GM21717 (cell line): ENCODE measurements at regions not wholly inside any gene's neighbourhood (a gene's known extent, or its start where the extent isn't known, plus 50 kb on each side); places are given as distances from the start of the nearest gene placed in this dataset.

Experiments
- ATAC-seq: cut with Tn5 transposase; IDR thresholded peaks from one replicate; pipeline ENCODE4 v1.9.1; 2021; ENCODE audit warnings: mild to moderate bottlenecking, moderate library complexity; ENCODE audit not compliant: unreplicated experiment

DNA sequence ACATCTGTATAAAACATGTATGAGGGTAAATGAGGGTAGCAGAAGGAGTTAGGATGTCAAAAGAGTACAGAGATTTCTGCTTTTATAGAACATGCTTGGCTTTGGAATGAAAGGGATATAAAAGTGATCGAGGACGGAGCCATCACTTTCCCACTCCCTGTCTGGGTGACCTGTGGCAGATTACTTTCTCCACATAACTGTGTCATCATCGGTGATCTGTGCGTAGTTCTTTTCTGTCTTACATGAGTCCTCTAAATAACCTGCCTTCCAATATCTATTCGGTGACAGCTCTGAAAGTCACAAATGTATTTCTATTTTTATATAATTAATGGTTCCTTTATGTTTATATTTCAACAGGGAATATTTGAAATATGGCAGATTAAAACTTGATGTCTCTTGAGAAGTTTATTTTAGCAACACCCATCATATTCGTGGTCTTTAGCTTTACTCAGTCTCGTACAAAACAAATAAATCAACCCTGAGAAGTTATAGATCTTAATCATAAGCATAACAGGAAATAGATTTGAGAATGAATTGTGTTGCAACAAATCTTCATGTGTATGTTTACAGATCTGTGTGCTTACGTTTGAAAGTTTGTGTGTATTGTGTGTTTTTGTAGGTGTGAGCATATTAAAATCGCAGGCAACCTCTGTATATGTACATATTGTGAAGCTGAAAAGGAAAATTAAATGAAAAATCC, 1094.3 kb downstream of the EFNB2 start:
- no peak for ATAC-seq

DNA sequence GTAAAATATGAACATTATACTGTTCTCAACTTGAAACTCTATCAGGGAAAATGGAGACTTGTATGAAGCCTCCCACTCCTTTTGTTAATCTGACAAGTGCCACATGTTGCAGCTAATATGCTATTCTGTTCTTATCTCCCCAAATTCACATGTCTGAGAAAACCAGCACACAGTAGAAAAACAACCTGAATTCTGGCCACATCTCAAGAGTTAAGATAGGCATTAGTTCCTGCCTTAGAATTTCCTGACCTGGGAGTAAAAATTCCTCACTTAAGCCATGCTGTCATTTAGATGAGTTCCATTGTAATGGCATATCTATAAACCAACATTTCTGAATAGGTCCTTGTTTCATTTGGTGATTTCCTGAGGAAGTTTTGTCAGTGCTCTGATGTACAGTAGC, 1098.5 kb downstream of the EFNB2 start:
- no peak for ATAC-seq

DNA sequence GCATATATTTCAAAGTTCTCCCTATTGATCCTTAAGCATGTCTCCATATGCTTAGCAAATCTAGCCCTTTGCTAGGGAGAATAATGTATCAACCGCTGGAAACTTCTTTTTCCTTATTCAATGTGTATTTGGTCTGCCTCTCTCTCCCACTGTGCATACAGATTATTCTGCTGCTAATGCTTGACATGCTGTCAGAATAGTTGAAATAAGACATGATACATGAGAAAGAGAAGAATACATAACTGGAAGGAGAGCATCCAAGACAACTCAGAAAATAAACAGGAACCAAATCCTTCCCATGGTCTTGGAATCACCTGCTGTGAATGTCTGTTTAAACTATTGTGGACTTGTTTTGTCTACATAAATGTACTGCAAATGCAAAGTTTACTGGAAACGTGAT, 1103.0 kb downstream of the EFNB2 start:
- ATAC-seq: no peak

DNA sequence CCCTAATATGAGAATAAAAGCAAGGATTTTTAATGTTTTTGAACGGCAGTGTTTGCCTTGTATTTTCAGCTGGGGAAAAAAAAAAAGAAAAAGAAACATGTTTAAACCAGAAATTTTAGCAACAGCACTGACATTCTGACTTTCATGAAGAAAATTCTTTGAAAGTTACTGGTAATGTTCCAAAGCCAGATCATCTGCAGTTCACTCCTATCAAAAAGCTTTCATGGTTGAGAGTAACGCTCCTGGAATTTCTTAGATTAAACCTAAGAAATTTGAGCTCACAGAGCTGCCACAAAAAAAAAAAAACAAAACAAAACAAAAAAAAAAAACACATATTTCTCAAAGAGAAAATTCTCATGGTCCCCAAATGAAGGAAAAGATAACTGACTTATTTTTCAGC, 1106.7 kb downstream of the EFNB2 start:
- no peak for ATAC-seq

DNA sequence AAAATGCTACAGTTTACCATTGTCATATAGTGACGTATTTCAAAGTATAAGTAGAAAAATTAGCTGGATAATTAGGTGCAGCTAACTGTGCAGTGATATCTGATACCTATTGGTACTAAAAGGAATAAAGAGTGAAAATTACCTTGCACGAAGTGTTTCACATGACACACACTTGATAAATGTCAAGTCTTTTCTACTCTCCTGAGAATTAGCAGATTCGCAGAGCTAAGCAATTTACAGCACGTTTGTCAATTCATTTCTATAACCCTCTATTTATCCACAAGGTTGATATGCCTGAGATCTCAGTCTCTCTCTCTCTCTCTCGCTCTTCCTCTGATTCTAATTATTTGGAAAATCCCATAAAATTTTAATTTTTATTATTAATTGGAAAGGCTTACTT, 1109.0 kb downstream of the EFNB2 start:
- no peak for ATAC-seq

DNA sequence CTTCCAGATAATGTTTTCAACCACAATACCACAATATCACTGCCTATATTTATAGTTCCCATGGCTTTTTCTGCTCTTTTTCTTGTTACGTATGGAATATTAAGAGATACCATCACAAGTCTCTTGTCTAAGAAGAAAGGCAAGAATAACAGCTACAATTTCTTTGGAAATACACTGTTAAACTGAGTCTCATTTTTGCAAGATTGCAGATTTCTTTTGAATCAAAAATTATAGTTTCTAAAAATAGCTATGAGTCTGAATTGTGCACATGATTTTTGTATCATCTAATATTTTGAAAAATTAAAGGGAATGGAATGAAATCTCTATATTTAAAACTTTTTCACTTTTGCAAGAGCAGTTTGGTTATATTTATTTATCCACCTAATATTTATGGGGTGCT, 1120.8 kb downstream of the EFNB2 start:
- no peak for ATAC-seq

DNA sequence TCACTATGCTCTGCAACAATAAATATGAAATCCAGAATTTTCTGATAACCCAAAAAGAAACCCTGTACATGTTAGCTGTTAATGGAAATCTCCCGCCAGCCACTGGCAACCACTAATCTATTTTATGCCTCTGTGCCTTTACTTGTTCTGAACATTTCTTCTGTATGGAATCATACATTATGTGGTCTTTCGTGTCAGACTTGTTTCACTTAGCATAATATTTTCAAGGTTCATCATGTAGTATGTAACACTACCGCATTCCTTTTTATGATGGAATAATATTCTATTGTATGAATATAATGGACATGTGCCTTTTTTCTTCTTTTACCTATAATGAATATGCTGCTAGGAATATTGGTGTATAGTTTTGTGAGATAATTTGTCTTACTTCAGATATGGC, 1123.3 kb downstream of the EFNB2 start:
- no peak for ATAC-seq

DNA sequence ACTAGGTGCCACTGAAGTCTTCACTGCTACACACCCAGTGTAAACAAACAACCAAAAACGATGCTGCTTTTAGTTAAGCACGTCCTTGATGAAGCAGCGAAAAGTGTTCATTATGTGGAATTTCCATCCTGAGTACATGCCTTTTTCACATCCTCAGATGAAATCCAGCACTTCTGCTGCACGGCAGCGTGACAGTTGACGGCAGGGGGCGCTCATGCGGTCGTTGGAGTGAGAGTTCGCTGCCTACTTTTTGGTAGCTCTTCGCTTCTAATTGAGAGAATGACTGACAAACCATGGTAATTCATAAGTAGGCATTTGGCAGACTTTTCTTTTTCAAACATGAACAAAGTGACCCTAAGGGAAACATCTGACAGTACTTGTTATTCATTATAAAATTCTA, 1124.9 kb downstream of the EFNB2 start:
- ATAC-seq: no peak

DNA sequence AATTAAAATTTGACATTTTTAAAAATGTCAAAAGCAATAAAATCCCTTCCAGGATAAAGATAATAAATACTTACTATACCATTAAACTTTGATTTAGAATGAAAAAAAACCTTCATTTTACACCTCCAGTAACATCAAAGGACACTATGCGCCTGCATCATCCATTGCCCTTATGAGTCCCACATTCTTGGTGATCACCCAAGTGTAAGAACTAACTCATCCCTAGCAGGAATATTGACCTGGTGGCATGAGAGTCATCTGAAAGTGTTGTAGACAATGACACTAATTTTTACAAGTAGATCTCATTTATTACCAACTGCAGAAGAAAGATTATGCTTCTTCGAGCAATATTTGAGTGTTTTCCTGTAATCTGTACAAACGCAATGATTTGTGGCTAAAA, 1128.9 kb downstream of the EFNB2 start:
- ATAC-seq: no peak

DNA sequence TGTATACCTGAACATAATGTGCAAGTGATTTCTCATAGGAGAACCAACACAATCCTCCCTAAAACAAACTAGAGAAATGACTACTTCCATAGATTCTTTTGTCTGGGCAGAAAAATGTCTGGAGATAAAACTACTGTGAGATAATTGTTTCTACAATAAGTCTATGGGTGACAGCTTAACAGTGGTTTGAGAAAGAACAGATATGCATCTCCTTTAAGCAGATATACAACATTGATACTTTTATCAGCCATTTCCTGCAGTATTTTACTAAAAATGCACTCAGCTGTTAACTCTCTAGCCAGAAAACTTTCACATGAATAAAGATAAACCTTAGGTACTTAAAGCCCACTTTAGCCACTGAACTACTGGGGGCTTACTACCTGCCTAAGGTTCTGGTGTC, 1132.4 kb downstream of the EFNB2 start:
- no peak for ATAC-seq

DNA sequence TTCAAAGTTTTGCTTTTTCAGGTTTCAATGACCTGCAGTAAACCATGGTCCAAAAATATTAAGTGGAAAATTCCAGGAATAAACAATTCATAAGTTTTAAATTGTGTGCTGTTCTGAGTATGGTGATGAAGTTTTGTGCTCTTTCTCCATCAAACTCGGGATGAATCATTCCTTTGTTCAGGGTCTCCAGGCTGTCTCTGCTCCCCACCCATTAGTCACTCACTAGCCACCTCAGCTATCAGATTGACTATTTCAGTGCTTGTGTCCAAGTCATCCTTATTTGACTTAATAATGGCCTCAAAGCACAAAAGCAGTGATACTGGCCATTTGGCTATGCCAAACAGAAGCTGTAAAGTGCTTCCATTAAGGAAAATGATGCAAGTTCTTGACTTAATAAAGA, 1140.4 kb downstream of the EFNB2 start:
- ATAC-seq: no peak

DNA sequence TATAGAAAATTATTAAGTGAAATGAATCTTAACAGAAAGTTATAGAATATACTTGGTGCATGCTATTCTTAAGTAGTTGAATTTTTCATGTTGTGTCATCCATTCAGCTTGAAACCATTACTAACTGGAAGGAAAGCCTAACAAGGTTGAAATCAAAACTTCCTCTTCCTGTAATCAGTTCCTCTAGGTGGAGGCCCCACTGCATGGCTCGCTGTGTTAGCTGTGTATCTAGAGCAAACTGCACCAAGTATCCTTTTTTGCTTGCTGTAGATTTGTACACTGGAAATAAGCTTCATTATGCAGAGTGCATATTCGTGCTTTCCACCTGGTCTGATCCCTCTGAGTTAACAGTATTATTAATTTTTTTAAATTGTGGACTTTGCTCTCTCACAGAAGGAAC, 1146.1 kb downstream of the EFNB2 start:
- no peak for ATAC-seq

DNA sequence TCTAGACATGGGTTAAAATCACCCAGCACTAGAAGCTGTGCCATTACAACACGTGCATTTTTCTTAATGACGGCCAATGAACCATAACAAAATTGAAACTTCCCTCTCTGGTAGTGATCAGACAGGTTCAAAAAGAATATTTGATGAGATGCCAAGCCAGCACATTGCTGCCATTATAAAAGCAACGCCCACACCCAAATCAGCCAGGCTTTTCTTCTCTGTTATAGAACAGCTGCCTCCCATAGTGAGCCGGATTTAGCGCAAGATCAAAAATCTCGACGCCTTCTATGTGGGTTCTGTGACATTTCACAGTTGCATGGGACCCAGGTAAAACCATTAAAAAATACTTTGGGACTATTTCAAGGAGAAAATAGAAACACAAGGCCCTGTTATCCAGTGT, 1158.0 kb downstream of the EFNB2 start:
- no peak for ATAC-seq

DNA sequence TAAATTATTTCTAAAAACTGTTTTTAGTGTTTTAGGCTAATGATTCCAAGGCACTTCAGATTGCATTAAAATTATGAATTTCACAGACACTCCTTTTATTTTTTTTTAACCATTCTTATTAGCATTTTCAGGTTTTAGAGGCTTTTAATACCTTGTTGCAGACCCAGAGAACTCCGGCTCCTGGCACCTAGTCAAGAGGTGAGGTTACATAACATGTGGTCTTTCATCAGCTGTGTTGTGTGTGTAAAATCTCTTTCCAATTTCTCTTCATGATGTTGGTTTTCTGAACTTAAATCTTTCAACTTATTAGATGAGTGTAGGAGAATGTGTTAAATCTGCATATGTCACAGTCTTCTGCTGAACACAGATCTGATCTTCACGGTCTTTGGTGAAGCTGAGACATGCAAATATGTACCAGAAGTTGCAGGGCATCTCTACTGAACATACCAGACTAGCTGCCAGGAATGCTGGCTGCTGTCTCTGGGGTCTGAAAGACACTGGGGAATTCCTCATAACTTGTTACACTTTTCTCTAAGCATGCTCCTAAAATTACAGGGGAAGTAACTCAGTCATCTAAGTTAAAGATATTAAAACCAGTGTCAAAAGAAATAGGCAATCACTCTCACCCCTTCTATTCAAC, 1165.3 kb downstream of the EFNB2 start:
- no peak for ATAC-seq

DNA sequence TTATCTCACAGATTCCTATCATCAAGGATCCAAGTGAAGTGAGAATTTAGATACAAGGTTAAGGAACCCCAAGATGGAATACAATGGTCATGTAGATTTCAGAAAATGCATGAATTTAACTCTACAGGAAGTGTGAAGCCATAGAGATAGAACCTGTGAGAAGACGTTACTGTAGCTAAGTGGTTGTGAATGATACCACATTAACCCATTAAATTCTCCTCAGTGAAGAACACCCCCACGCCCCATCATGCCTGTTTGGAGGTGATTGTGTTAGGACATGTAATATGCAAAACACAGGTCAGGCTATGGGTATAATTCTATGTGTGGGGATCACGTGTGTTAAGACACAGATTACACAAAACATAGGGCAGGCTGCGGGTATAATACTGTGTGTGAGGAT, 1166.7 kb downstream of the EFNB2 start:
- ATAC-seq: no peak

DNA sequence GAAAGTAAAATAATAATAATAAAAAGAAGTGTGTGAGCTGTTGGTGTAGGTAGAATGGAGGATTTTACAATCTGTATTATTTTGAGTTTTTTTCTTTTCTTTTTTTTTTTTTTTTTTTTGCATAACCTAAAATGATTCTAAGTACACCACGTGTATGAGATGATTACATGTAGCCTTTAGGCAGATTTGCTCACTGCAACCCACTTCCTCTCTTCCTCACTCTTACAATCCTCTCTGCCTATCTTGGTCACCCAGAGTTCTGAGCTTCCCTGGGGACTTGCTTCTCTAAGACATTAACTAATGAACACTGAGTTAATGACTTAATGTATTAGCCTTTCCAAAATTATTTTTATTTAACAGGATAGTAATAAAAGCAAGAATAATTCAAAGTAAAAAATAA, 1169.6 kb downstream of the EFNB2 start:
- no peak for ATAC-seq

DNA sequence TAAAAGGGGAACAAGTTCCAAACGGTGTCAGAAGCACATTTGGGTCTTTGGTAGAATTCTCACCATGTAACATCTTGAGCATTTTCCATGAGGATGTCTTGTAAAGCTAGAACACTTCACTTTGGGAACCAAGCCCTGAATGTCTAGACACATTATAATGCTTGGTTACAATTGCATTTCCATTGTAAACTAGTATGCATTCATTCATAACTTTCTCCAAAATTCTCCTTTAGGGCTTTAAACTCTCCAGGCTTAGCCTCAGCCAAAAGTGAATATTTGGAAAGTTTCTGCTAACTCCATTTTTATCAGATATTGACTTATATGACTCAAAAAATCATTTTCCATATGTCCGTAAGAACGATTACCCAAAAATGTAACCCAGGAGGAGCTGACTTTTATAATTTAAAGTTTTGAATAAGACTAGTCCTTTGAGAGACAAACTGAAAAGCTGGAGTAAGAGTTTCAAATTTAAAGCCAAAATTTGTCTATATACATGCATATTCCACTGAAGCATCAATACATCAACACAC, 1170.4 kb downstream of the EFNB2 start:
- ATAC-seq: no peak

DNA sequence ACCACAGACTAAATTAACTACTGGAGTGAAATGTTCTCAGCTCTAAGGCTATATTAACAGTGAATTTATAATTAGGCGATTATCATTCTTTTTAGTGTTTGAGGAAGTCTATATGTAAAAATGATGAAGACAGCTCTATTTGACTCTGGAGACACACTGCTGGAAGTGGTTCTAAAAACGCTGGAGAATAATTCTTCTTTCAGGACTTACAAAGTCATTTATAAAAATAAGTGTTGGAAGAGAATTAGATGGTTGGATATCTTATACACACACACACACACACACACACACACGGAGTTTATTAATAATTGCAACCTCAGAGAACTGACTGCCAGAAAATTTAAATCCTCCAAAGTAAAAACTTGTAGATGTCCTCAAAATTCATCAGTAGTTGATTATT, 1171.3 kb downstream of the EFNB2 start:
- no peak for ATAC-seq

DNA sequence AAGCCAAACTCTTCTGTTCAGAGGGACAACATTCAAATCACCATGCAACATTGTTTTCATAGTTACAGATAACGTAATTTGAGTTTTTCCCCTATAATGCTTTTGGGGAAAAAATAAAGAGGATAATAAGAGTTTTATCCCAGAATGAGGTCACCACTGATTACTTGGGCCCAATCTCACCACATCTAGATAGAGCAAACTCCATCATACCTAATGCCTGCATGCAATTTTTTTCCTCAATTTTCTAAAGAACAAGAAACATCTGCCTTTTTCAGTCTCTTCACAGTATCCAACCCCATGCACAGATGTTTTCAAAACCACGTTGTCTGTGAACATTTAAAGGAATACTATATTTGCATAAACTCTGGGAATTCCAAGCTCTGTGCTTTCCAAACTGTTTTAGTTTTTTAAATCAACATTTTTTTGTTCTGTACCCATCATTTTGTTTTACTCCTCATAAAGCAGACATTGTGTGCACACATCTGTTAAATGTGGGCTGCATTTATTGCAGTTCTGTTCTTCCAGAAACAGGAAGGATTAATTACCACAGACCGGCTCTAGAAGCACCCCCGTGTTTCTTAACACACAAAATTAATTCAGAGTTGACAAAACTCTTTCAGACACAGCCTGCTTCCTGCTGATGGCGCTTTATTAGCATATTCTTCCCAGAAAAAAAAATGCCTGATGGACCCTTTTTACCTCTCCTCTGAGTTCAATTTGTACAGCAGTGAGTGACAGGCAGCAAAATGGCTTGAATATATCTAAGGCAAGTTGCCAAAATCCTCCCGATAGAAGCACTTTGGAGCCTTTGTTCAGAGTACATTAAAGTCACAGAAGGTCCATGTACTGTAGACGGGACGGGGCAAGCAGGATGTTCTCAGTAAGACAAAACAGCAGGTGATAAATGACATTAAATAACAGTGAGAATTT, 1171.9 kb downstream of the EFNB2 start:
- no peak for ATAC-seq

DNA sequence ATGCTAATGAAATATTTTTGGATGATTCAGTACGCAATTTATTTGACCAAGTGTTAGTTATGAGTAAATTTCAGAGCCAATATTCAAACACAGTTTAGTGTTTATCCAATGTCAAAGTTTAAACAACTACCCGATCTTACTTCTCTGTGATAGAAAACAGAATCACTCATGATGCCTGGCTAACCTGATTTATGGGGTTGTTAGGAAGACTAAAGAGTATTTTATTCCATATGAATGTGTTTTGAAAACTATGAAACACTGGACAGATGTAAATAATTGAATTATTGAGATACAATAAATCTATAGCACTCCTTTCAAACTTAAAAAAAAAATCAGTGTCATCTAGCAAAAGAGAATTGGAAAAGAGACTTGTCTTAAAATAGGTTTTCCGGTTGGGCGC, 1181.8 kb downstream of the EFNB2 start:
- ATAC-seq: no peak

DNA sequence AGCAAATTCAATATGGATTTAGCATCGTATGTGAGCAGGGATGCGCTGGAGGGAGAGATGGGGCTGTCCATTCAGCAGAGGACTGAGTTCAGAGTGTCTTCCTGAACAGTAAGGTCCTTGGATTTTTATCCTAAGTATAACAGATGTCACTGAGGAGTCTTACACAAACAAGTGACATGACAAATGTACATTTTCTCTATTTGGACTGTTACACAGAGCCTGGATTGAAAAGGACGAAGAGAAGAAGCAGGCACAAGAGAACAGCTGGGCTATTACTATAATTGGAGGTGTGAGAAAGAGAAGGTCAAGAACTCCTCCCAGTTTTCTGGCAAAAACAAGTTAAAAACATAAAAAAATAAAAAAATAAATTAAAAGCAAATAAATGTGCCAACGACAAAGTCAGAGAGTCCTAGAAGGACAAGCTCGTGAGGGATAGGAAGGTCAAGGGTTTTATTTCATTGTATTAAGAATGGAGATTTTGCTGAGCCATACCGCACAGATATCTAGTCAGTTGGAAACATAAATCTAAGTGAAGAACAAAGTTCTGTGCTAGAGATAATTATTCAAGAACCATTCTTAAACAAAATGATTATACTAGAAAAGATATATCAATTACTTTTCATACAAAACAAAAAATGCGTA, 1186.3 kb downstream of the EFNB2 start:
- ATAC-seq: no peak
